Mesodermal cell (in vitro differentiated cells): ENCODE measurements at regions not wholly inside any gene's neighbourhood (a gene's known extent, or its start where the extent isn't known, plus 50 kb on each side); places are given as distances from the start of the nearest gene placed in this dataset.

ENCODE experiments used
- H3K27ac ChIP-seq: 2 replicates; pipeline ENCODE4 v1.7.0; 2013; ENCODE audit warnings: mild to moderate bottlenecking, low read depth, low read length, moderate library complexity; ENCODE audit not compliant: severe bottlenecking
- H3K36me3 ChIP-seq: 2 replicates; pipeline ENCODE4 v1.7.1; 2013; ENCODE audit warnings: mild to moderate bottlenecking, low read length, moderate library complexity; ENCODE audit not compliant: control insufficient read depth, insufficient read depth
- H3K4me1 ChIP-seq: one replicate; pipeline ENCODE4 v1.7.1; 2013; ENCODE audit warnings: mild to moderate bottlenecking, low read length; ENCODE audit not compliant: insufficient read depth, control insufficient read depth, poor library complexity, severe bottlenecking
- H3K4me3 ChIP-seq: 2 replicates; pipeline ENCODE4 v1.7.0; 2013; ENCODE audit warnings: low read length, control low read depth, mild to moderate bottlenecking; ENCODE audit not compliant: insufficient read depth, poor library complexity, severe bottlenecking; ENCODE audit errors: extremely low read depth
- H3K9me3 ChIP-seq: 2 replicates; pipeline ENCODE4 v1.7.1; 2013; ENCODE audit warnings: mild to moderate bottlenecking, low read length, moderate library complexity; ENCODE audit not compliant: control insufficient read depth
- WGBS, 2 experiments: methylation state at CpG; one replicate each; pipeline ENCODE4 v1.1.5; 2013; ENCODE audit warnings: missing lambda C conversion rate in 2 of 2; ENCODE audit not compliant: insufficient coverage in 2 of 2; 5-methylcytosine and 5-hydroxymethylcytosine counted together

DNA sequence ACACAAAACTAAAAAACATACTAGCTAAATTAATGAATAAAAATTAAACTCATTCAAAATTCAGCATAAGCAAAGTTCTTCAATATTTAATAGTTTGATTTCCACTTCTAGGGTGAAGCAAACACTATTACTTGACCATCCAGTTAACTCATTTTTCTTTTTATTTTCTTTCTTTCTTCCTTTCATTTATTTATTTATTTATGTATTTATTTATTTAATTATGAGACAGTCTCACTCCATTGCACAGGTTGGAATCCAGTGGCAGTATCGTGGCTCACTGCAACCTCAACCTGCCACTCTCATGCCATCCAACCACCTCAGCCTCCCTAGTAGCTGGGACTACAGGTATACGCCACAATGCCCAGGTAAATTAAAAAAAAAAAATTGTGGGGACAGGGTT lies 2069.5 kb downstream of the NCAM2 start:
- Histone ChIP-seq H3K4me3 (no peak overlapping the region), H3K27ac (no peak overlapping the region), H3K9me3 (no peaks in the 10 kb centered on the region), H3K4me1 (no peaks in the 10 kb centered on the region), H3K36me3 (no peaks in the 10 kb centered on the region)
- no CpG with 5 or more reads among the region's 2 CpGs for WGBS, 2 experiments

DNA sequence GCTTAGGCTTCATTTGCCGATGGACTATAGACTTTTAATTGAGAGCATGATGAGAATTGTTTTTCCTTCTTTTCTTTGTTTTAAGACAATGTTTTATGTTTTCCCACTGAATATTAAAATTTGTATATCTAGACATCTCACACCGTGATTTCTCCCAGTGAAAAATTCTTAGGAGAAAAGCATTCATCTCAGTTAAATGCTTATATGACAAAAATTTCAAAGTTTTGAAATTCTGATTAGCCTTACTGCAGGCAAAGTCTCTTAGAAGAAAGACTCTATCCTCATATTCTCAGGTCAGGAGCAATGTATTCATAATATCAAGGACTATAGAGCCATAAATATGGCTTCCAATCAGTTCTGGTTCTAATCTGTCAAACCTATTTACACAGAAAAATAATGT lies 2085.0 kb downstream of the NCAM2 start:
- no CpG with 5 or more reads among the region's 2 CpGs for WGBS, 2 experiments
- no peaks in the 10 kb centered on the region for H3K4me1 ChIP-seq
- H3K9me3 ChIP-seq = no peaks in the 10 kb centered on the region
- H3K27ac ChIP-seq = no peak overlapping the region
- H3K36me3 ChIP-seq = no peaks in the 10 kb centered on the region
- no peak overlapping the region for H3K4me3 ChIP-seq

DNA sequence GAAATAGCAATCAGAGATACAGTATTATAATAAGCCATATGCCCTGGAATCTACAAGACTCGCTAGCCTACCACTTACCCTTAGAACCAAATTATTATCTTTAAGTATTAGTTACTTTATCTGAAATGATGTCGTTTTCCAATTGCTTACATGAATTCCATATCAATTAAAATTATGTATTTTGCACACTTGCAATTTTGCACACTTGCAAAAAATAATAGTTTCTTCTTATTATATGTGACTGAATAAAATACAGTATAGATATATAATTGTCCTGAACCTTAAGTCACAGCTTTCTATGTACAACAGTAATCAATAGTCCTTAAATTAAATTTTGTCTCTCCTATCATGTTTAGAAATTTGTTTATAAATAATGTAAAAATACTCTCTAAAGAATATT lies 2095.1 kb downstream of the NCAM2 start:
- Histone ChIP-seq H3K4me1 (no peaks in the 10 kb centered on the region), H3K27ac (no peak overlapping the region), H3K9me3 (peaks cover 19% of the 10 kb centered on the region), H3K36me3 (no peaks in the 10 kb centered on the region), H3K4me3 (no peak overlapping the region)
- WGBS, 2 experiments = no CpG with 5 or more reads among the region's 2 CpGs

DNA sequence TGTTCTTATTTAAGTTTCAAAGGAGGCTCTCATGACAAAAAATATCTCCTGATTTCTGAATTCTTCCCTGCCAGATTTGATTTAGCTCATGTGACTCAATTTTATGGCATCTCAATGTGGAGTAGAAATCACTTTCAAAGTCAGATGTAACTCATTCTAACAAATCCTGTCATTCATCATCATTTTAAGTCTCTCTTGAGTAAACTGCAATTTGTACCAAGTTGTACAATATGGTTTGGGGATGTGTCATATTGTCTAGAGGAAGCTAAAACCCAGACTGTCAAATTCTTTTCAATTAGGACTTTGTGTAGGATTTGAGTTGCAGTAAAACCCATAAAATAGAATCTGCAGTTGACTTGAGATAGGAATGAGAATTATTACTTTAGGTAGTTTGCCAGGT lies 2101.0 kb downstream of the NCAM2 start:
- Histone ChIP-seq H3K27ac (no peak overlapping the region), H3K36me3 (no peaks in the 10 kb centered on the region), H3K9me3 (no peaks in the 10 kb centered on the region), H3K4me1 (no peaks in the 10 kb centered on the region), H3K4me3 (no peak overlapping the region)

DNA sequence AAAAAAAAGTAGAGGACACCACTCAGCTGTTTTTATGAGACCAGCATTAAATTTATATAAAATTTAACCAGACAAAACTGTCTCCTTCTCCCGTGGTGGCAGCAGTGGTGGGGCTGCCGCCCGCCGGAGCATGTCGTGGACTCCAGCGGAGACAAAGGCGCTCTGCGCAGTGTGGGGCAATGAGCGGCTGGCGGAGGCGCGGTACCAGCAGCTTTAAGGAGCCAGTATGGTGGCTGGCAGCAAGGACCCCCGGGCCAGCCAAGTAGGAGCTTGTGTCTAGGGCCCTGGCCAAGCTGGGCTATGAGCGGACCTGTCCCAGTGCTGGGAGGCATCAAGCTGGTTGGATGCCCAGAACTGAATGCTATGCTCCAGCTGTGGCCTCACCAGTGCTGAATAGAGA lies 2102.9 kb downstream of the NCAM2 start:
- WGBS, 2 experiments = 94 to 96% methylated on average over 13 to 14 of the region's 14 CpGs
- Histone ChIP-seq H3K4me3 (no peak overlapping the region), H3K27ac (no peak overlapping the region), H3K36me3 (no peaks in the 10 kb centered on the region), H3K4me1 (no peaks in the 10 kb centered on the region), H3K9me3 (peaks cover 4% of the 10 kb centered on the region)

DNA sequence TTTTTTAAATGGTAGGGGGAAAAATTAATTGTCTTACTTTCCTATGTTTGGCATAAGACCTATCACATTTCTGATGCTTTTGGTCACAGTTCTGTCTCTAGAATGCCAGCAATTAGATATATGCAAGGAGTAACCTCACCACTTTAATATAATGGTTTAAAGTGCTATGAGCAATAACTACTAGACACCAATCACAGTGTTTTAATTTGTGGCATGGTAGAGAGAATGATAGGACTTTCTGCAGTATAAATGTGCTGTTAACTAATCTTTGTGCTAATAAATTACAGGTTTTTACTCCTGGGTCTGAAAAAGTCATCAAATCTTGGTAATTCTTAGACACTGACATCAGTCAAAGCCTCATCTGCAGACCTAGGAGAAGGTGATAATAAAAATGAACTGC lies 2110.3 kb downstream of the NCAM2 start:
- no peaks in the 10 kb centered on the region for H3K36me3 ChIP-seq
- H3K27ac ChIP-seq = no peak overlapping the region
- H3K4me3 ChIP-seq = no peak overlapping the region
- peaks cover 4% of the 10 kb centered on the region for H3K9me3 ChIP-seq
- no peaks in the 10 kb centered on the region for H3K4me1 ChIP-seq

DNA sequence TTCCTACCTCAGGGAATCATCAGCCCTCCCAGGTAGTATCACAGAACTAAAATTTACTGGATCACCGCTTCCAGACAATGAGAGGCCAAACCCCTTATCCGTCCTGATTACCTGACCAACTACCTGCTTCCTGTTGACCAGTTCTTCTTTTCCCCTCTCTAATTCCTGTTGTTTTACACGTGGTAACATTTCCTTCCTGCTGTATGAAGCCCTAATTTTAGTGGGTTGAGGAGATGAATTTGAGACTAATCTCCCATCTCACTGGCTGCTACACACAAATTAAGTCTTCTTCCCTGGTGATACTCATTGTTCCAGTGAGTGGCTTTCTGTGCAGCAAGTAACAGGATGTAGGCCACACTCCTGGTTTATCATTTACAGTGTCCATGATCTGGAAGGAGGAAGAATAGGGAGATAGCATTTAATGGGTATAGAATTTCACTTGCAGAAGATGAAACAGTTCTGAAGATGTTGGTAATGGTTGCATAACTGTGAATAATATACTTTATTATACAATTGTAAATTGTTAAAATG lies 2112.9 kb downstream of the NCAM2 start:
- Histone ChIP-seq H3K4me3 (no peak overlapping the region), H3K36me3 (no peaks in the 10 kb centered on the region), H3K4me1 (no peaks in the 10 kb centered on the region), H3K9me3 (no peaks in the 10 kb centered on the region), H3K27ac (no peak overlapping the region)
- WGBS, 2 experiments = 100% methylated on average over 1 of the region's 3 CpGs; no CpG with 5 or more reads in 1 of the 2 experiments

DNA sequence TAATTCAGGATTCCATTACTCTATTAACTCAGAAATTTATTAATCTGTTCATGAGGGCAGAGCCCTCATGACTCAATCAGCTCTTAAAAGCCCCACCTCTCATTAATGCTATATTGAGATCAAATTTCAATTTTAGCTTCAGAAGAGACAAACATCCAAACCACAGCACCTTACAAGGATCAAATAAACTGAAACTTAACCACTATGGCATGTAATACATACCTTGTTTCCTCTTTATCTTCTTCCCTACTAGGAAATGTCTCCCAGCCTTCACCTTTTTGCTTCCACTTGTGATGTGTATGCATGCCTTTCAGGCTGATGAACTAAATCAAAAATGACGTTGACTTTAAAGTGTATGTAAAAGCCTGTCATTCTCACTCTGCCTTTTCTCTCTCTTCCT lies 2121.3 kb downstream of the NCAM2 start:
- Histone ChIP-seq H3K36me3 (no peaks in the 10 kb centered on the region), H3K4me3 (no peak overlapping the region), H3K9me3 (no peaks in the 10 kb centered on the region), H3K4me1 (no peaks in the 10 kb centered on the region), H3K27ac (no peak overlapping the region)
- no CpG with 5 or more reads among the region's 1 CpG for WGBS, 2 experiments

DNA sequence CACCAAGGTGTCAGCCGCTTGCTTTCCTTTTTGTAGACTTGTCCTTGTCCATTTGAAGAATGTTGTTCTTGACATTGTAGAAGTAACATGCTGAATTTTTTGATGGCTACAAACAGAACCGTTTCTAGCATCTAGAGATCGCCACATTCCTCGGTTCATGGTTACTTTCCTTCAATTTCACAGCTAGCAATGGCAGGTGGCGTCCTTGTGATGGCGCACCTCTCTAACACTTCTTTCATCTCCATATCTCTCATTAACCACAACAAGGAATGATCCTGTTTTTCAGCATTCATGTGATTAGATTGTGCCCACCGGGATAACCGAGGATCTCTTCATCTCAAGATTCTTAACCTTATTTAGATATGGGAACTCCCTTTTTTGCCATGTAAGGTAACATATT lies 2129.8 kb downstream of the NCAM2 start:
- Histone ChIP-seq H3K4me3 (no peak overlapping the region), H3K9me3 (no peaks in the 10 kb centered on the region), H3K36me3 (no peaks in the 10 kb centered on the region), H3K27ac (no peak overlapping the region), H3K4me1 (no peaks in the 10 kb centered on the region)
- WGBS, 2 experiments = 90 to 91% methylated on average over 4 to 6 of the region's 8 CpGs

DNA sequence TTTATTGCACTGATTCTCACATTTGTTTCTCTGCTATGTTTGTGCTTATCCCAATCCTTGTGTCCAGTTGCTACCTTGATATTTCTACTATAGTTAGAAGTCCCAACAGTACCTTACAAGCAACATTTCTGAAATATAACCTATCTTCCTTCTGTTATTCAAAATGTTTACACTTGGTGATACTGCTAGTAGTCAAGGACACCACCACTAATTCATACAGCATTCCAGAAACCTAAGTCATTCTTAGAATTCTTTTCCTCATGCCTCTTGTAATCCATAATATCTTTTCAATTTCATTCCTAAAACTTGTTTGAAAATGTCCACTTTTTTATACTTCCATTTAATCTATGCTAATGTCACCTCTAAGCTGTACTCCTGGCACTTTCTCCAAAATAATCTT lies 2132.1 kb downstream of the NCAM2 start:
- no peaks in the 10 kb centered on the region for H3K36me3 ChIP-seq
- H3K4me3 ChIP-seq = no peak overlapping the region

DNA sequence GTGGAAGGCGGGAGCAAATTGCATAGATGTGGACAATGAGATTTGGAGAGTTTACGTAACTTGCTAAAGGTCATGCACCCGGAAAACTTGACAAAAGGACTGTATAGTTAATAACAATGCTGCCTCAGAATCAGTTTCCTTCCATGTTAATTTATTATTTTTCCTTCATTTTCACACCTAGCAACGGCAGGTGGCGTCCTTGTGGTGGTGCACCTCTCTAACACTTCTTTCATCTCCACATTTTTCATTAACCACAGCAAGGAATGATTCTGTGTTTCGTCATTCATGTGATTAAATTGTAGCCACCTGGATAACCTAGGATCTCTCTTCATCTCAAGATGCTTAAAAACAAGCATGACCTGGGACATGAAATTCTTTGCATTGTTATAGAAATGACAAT lies 2133.0 kb downstream of the NCAM2 start:
- Histone ChIP-seq H3K4me3 (no peak overlapping the region), H3K9me3 (no peaks in the 10 kb centered on the region), H3K27ac (no peak overlapping the region), H3K4me1 (no peaks in the 10 kb centered on the region), H3K36me3 (no peaks in the 10 kb centered on the region)
- WGBS, 2 experiments = 71 to 87% methylated on average over 2 to 4 of the region's 6 CpGs

More for the DNA sequence above, 2132.1 kb downstream of the NCAM2 start:
- no peak overlapping the region for H3K27ac ChIP-seq
- H3K9me3 ChIP-seq = no peaks in the 10 kb centered on the region
- no peaks in the 10 kb centered on the region for H3K4me1 ChIP-seq

DNA sequence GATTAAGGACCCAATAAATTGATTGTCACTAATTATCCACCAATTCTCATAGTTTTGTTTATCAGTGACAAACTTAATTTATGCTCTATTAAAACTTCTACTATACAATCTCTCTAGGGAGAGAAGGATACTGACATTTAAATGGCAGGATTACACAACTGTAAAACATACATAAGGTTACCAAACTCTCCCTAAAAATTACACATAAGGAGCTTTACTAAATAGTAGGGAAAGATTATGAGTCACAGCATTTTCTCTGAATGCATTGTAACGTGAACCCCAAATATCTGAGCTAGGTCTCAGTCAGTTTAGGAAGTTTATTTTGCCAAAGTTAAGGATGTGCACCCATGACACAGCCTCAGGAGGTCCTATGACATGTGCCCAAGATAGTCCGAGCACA lies 2140.6 kb downstream of the NCAM2 start:
- H3K36me3 ChIP-seq = no peaks in the 10 kb centered on the region
- H3K4me3 ChIP-seq = no peak overlapping the region
- peaks cover 8% of the 10 kb centered on the region for H3K9me3 ChIP-seq
- WGBS, 2 experiments = 67% methylated on average over 2 of the region's 2 CpGs; no CpG with 5 or more reads in 1 of the 2 experiments
- no peaks in the 10 kb centered on the region for H3K4me1 ChIP-seq
- H3K27ac ChIP-seq = no peak overlapping the region
